T-helper 2 cell treated with Interferon-gamma antibody and Interleukin-4, amounts not matched to agents 100 ng/mL and 5 ng/mL, for 36 hours (primary cell): ENCODE measurements at regions not wholly inside any gene's neighbourhood (a gene's known extent, or its start where the extent isn't known, plus 50 kb on each side); places are given as distances from the start of the nearest gene placed in this dataset.

Experiments used
- intact Hi-C: fragments of 100-400 bp; cut with micrococcal nuclease; formaldehyde crosslinking; loops from one replicate; pipeline ENCODE4 v1.15.1; 2023

- intact Hi-C loops = no loop called here
These were observed 180.9 kb downstream of the IRX2 start for GRCh38 chr5:2570586-2570985.

GRCh38 chr5:2569774-2570542, 181.5 kb downstream of the IRX2 start:
- intact Hi-C loops = no loop called here

GRCh38 chr5:2569176-2569575, 182.3 kb downstream of the IRX2 start:
- intact Hi-C loops = no loop called here

DNA sequence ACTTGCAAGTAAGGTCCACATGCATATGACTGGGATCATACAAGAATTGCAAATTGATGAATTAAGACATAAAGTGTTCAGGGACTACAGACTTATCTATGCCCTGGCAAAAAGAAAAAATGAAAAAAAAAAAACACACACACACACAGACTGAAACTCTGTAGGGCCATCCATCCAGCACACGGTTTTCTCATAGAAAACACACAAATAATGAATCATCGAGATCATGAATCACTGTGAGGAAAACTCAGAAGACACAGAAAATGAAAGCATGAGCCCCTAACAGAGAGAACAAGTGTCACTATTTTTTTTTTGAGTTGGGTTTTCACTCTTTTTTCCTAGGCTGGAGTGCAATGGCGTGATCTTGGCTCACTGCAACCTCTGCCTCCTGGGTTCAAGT, 185.2 kb downstream of the IRX2 start:
- intact Hi-C loops = no loop called here

GRCh38 chr5:2565147-2565546, 186.3 kb downstream of the IRX2 start:
- intact Hi-C loops = no loop called here

- intact Hi-C loops = no loop called here
These were observed 188.4 kb downstream of the IRX2 start for GRCh38 chr5:2563046-2563445.

DNA sequence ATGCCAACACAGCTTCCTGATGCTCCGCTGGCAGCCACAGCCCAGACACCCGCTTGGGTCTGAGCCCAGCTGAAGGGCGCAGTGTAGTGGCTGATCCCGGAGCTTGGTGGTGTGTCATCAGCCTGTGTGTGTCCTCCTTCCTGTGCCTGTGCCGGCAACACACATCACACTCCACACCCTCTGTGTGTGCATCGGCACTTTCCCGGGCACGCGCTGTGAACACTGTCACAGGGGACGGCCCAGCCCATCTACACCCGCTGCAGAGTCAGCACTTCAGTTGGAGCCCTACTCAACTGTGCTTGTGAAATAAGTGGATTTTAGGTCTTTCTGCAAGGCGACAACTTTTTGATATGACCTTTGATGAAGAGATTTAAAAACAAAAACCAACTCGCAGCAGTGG, 189.4 kb downstream of the IRX2 start:
- intact Hi-C loops = no loop called here

DNA sequence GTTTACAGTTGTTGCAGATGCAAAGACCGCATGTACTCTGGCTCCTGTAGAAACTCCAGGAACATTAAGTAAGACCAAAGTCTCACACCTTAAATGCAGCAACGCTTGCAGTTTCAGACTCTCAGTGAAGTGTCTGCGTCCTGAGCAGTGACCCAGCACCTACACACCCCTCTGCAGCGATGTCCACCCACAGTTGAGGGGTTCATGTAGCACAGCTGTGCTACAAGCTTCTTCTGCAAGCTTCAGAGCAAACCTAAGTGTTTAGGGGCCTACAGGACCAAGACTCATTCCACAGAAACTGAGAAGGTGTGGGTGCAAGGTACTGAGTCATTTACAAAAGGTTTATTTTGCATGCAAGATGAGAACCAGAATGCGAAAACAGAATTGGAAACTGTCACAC, 191.0 kb downstream of the IRX2 start:
- intact Hi-C loops = no loop called here

DNA sequence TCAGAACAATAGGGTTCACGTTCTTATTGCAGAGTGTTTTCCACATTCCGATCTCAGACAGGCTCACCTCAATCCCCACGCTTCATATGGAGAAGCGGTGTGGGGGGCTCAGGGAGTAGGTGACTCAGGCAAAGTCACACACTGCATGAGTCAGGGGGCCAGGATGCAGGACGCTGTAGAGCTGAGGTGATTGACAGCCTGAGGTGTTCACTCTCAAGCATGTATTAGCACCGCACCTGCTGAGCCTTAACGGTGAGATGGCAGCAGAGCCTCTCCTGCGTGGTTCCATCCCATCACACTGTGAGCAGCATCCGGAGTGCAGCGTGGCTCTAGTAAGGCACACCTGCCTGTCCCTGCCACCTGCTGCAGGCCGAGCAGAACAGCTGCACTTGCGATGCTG, 194.0 kb downstream of the IRX2 start:
- intact Hi-C loops = no loop called here

DNA sequence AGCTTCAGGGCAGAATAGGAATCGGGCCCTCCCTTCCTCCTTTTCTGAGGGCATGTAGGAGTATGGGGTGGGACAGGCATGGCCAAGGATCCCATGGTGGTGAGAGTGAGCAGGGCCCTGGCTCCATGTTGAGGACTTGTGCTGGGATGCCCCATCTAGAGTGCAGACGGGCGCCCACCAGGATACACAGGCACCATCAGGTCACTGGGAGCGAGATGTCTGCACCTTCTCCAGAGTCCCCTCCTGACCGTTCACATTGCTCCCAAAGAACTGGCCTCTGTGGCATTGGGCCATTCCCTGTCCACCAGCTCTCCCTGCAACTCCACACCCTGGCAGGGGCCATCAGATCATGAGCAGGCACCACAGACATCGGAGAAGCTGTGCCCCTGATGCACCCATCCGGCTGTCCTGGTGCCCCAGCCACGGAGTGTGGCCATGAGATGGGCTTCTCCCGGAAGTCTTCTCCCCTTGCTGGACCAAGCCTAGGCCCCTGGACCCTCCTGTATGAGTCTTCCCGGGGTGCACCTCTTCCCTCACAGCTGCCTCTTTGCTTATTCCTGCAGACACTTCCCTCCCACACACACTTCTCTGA, 195.0 kb downstream of the IRX2 start:
- intact Hi-C loops = no loop called here

GRCh38 chr5:2553611-2554010, 197.9 kb downstream of the IRX2 start:
- intact Hi-C loops = no loop called here

DNA sequence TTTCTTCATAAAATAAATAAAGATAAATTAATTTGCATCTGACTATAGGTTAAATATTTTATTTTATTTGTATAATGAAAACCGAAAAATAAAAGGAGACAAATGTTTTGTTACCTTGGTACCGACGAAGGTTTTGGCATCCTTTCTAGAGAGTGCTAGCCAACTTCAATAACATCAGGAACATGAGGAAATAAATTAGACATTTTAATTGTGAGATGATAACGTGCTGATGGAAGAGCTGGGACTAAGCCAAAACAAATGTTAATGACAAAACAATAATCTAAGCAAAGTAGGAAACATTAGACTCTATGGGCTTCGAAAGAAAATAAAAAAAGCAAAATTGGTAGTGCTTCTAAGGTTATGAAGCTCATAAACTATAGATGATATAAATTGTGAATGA, 201.0 kb downstream of the IRX2 start:
- intact Hi-C loops = no loop called here

DNA sequence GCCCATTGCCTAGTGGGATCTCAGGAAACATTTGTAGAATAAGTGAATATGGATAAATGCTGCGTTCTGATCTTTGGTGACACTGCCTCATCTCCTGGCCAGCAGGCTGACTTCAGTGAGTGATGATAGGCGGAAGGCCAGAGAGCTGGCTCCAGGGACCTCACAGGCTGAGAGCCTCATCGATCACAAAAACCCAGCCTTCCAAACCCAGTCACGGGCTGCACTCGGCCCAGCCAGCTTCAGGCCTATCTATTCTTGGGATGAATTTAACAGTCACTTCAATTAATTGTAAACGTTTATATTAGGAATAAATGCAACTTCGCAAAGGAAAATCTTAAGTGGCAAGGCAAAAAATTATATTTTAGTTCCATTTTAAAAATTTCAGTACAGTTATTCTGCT, 201.6 kb downstream of the IRX2 start:
- intact Hi-C loops = no loop called here

DNA sequence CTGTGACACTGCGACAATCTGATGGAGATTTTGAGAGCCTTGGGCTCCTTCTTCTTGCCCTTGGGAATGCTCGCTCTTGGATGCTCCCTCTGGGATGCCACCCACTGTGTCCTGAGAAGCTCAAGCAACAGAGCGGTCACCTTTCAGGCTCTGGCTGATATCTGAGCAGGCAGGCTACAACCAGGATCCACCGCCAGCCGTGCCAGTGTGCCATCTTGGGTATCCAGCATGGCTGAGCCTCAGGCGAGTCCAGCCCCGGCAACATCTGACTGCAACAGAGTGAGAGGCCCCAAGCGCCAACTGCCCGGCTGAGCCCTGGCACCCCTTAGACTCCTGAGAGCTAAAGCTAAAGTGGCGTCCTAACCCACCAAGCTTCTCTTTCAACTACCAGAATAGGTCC, 202.1 kb downstream of the IRX2 start:
- intact Hi-C loops = no loop called here

DNA sequence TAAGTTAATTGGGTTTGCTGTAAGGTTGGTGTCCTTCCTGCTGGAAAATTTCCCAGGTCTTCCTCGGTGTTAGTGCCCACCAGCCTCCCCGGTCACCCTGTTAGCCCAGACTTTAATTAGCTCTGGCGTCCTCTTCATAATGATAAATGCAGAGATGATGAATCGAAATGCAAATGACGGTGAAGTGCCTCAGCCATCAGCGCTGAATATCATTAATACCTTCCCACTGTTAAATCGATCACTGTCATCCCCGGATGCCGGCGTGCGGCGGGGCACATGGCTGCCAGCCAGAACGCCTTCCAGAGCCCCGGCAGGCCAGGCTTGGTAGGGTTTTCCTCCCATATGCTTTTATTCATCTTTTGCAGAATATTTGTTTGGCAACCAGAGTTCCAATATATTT, 204.5 kb downstream of the IRX2 start:
- intact Hi-C loops = no loop called here

- intact Hi-C loops = no loop called here
These were observed 207.5 kb downstream of the IRX2 start for GRCh38 chr5:2544003-2544402.

DNA sequence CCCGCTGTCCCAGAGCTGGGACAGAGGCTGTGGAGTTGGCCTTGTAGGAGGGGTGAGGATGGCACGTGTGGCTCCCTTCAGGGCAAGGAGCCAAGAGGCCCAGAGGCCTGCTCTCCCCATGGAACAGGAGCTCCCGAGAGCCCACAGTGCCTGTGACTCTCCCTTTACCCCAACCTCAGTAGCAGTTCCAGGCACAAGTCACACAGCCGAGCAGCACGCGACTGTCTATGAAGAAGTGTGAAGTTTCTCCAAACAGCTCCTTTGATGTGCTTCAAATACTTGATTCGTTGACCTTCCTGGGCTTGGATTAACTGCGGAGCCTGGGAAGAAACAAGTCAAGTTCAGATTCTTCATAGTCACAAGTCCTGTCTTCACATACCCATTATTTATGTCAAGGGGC, 208.7 kb downstream of the IRX2 start:
- intact Hi-C loops = no loop called here

GRCh38 chr5:2542026-2542425, 209.5 kb downstream of the IRX2 start:
- intact Hi-C loops = no loop called here

GRCh38 chr5:2538169-2538568, 213.3 kb downstream of the IRX2 start:
- intact Hi-C loops = no loop called here

DNA sequence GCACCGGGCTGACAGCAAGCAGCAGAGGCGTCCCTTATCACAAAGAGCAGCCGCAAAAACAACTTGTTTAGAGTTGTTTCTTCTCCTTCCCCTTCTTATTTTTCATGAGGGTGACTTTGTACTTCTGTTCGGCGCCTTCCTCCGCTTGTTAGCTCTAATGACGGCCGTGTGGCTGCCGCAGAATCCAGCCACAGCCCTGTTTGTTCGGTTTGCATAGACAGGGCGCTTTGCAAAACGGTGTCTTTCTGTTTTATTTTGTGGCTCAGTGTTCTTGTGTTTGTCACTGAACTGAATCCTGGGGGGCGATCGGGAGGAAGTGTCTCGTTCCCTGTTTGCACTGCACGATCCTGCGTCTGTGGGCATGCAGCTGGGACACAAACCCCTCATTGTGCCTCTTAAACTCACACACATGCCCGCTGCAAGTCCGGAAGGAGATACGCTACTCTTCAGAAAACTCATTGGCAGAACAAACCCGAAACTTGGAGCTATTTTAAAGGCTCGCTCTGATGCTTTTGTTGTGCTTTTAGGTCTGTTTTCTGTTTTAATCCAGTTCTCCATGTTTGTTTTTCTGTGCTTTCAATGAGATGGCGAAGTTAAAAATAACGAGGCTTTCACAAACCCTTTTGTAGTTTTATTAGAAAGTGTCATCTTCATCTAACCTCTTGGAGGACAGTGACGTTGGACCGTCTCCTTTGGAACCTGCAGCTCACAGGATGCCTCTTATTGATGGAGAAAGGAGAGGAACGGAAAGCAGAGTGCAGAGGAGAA, 213.9 kb downstream of the IRX2 start:
- intact Hi-C loops = no loop called here

DNA sequence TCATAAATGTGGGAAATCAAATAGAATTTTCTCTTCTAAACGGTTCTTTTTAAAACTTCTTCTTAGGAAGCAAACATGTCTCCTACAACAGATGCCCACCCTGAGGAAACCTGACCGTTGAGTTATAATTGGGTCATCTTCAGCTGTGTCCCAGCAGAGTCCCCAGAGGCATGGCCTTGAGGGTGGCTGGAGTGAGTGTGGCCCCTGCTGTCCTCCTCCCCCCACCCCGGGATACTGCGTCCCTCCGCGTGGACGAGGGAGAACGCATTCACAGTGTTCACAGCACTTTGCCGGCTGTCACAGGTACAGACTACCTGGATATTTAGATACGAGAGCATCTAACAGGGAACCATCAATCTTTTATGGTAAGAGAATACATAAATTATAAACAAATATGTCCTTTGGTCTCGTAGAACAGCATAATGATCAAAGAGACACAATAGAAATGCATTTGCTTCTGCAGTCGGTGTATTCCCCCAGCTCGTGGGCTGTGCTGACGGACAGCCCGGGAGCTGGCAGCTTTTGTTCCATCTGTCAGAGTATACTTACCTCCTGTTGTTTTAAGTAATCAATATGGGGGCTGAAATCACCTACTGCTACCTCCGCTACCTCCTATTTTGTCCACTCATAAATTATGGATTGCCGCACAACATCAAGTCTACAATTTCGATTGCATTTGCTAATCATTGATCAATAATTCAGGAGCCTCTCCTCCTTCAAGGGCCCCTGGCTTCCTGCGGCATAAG, 214.7 kb downstream of the IRX2 start:
- intact Hi-C loops = no loop called here

DNA sequence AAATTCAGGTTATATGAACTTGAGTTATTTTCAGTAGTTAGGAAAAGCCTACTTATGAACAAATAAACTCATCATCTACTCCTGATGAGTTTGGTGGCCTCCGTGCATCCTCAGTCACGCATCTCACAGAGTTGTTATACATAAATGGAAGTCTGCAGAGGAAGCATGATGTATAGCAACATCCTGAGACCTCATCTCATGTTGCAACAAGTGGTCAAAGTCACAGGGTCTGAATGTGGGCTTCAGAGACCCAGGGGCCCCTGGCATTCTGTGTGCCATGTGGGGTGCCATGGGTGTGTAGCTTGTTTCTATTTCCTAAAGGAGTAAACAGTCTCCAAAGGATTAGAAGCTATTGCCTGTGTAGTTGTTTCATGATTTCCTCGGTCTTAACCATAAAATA, 216.5 kb downstream of the IRX2 start:
- intact Hi-C loops = no loop called here
